ENCODE measurements at regions not wholly inside any gene's neighbourhood (a gene's known extent, or its start where the extent isn't known, plus 50 kb on each side); places are given as distances from the start of the nearest gene placed in this dataset.

GRCh38 chr21:27202301-27202700 is 235.4 kb upstream of the ADAMTS5 start:
- TF ChIP-seq, protein P1, sequence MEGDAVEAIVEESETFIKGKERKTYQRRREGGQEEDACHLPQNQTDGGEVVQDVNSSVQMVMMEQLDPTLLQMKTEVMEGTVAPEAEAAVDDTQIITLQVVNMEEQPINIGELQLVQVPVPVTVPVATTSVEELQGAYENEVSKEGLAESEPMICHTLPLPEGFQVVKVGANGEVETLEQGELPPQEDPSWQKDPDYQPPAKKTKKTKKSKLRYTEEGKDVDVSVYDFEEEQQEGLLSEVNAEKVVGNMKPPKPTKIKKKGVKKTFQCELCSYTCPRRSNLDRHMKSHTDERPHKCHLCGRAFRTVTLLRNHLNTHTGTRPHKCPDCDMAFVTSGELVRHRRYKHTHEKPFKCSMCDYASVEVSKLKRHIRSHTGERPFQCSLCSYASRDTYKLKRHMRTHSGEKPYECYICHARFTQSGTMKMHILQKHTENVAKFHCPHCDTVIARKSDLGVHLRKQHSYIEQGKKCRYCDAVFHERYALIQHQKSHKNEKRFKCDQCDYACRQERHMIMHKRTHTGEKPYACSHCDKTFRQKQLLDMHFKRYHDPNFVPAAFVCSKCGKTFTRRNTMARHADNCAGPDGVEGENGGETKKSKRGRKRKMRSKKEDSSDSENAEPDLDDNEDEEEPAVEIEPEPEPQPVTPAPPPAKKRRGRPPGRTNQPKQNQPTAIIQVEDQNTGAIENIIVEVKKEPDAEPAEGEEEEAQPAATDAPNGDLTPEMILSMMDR (IDR thresholded peaks at IDR 0.05), result no peak
- Histone ChIP-seq H3K27ac (no peak overlapping the region), H3K4me3 (no peak overlapping the region)
- no peak for DNase-seq (ENCODE audit: low spot score)

- TF ChIP-seq, protein P1 (IDR thresholded peaks at IDR 0.05), result no peak
- Histone ChIP-seq H3K4me3 (no peak overlapping the region), H3K27ac (no peak overlapping the region)
- DNase-seq (ENCODE audit: low spot score), result no peak
Observed at GRCh38 chr21:27201197-27201596, 234.3 kb upstream of the ADAMTS5 start.

GRCh38 chr21:27196651-27197050 is 229.8 kb upstream of the ADAMTS5 start:
- TF ChIP-seq, protein P1 (IDR thresholded peaks at IDR 0.05), result no peak
- DNase-seq (ENCODE audit: low spot score), result no peak
- no peak overlapping the region for H3K27ac ChIP-seq
- H3K4me3 ChIP-seq, result no peak overlapping the region

DNA sequence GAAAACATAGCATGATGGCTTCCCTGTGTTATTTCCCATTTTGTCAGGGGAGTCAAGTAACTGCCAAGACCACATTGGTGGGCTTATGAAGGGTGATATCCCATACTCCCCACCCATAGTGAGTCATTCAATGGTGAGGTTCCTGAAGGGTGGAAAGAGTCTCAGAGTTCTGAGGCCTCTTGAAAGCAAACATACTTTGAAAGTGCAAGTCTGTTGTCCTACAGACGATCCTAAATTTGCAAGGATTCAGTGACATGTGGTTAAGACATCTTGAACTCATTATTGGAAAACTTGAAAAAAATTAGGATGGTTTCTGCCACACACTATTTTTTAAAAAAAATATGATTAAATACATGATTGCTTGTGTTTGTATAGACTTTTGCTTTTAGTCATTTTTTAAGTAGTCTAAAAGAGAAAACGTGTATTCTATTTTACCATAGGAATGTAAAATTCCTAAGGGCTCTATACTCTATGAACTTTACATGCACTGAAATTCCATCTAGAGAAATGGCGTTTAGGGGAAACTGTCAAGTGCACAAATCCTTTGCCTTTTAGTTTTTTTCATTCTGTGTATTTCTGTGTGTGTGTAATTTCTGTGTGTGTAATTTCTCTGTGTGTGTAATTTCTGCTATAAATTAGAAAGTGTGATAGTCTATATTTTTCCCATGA is 225.5 kb upstream of the ADAMTS5 start:
- H3K27ac ChIP-seq, result no peak overlapping the region

DNA sequence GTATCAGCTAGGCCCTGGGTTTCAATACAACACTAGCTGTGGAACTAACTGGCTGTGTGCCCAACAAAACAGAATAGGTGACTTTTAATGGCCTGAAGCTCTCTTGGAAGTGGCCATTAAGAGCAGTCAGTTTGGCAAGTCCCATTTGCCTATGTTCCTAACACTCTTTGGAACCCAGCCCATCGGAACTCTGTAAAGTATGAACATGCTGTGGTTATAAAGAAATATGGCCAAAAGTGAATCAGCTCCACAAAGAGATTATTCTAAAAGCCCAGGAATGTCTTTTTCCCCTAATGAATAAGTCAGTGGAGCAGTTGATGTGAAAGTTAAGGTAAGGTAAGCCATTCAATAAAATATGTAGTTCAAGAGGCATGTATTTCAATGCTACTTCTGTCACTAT is 223.7 kb upstream of the ADAMTS5 start:
- Histone ChIP-seq H3K4me3 (no peak overlapping the region), H3K27ac (no peak overlapping the region)
- no peak for DNase-seq (ENCODE audit: low spot score)
- TF ChIP-seq, protein P1 (IDR thresholded peaks at IDR 0.05), result no peak

More for the DNA sequence above, 225.5 kb upstream of the ADAMTS5 start:
- TF ChIP-seq, protein P1 (IDR thresholded peaks at IDR 0.05), result no peak
- no peak for DNase-seq (ENCODE audit: low spot score)
- H3K4me3 ChIP-seq, result no peak overlapping the region

DNA sequence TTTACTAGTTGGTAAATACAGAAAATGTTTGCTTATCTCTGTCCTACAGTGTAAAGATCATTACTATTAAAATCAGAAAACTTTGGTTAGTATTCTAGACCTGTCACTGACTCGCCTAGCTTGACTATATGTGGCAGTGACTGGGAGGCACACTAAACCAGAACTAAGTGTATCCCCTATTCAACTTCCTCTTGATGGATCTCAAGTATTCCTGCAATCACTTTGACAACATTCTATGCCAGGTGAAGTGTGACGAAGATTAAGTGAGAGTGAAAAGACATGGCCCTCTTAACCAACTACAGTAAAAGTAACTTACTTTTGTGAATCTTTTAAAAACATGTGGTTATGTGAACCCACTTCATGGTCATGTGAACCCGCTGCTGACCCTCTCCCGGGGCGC is 223.0 kb upstream of the ADAMTS5 start:
- TF ChIP-seq, protein P1 (IDR thresholded peaks at IDR 0.05), result no peak
- Histone ChIP-seq H3K27ac (no peak overlapping the region), H3K4me3 (no peak overlapping the region)
- DNase-seq (ENCODE audit: low spot score), result no peak

GRCh38 chr21:27173053-27173452 is 206.2 kb upstream of the ADAMTS5 start:
- no peak overlapping the region for H3K27ac ChIP-seq
- TF ChIP-seq, protein P1 (IDR thresholded peaks at IDR 0.05), result no peak
- no peak for DNase-seq (ENCODE audit: low spot score)
- H3K4me3 ChIP-seq, result no peak overlapping the region

Measured in coronary artery (tissue), 2 donors.